NB4 (cell line): ENCODE measurements at regions not wholly inside any gene's neighbourhood (a gene's known extent, or its start where the extent isn't known, plus 50 kb on each side); places are given as distances from the start of the nearest gene placed in this dataset.

Source experiments
- CTCF ChIP-seq: IDR thresholded peaks from one replicate; pipeline ENCODE4 v1.5.1; 2012; ENCODE audit warnings: low read depth, low read length
- MYC ChIP-seq: IDR thresholded peaks from 2 replicates; pipeline ENCODE4 v1.6.1; 2011; ENCODE audit warnings: low read depth, low read length
- POLR2A ChIP-seq: IDR thresholded peaks from 2 replicates; pipeline ENCODE4 v1.6.1; 2011; ENCODE audit warnings: mild to moderate bottlenecking; ENCODE audit not compliant: insufficient read length; ENCODE audit errors: extremely low read depth

DNA sequence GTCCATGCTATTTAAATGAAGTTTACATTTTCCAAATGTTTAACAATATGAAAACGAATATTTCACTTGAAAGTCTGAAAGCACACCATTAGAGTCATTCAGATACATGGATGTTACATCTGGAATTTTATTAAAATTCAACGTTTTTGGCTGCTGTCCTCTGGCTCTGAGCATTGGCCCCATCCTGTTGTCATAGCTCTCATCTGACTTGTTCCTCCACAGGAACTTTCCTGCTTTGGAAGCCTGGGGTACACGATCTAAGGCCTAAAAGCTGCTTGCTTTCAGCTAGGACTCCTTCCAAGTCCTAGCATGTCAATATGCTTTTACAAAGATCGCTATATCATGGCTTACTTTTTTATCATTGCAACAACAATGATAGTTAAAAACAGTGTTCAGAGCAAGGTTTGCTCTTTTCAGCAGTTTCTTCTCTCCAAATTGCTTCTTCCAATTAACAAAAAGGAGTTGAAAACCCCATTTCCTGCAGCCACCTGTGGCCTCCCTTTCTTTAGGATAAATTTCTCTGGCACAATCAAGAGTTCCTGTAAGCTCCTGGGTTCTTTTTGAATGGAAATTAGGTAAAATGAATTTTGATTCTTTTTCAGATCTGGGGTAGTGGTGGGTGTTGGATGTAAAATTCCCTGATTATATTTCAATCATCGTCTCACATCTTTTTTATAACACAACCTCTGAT is 413.4 kb upstream of the AGA start:
- TF ChIP-seq POLR2A (no peak), CTCF (no peak), MYC (no peak)
